RPMI8226 (cell line): ENCODE measurements at regions not wholly inside any gene's neighbourhood (a gene's known extent, or its start where the extent isn't known, plus 50 kb on each side); places are given as distances from the start of the nearest gene placed in this dataset.

ENCODE experiments used
- DNase-seq: peaks from one replicate; pipeline ENCODE4 v3.0.0-alpha.2; 2015

DNA sequence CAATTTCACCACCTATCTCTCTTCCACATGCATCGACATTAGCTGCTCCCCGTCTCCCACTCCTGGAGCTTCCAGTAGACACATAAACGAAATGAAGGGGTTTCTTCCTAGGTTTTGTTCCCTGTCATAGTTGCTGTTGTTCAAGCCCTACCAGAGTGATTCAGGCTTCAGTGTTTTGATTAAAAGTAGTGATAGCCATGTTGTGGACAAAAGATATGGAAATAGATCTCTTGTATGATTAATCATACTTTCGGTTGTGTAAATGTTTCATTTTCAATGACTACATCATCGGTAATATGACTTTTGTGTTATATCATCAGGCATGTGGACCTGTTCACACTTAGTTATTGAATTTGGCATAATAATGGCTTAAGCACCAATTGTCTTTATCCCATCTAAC, 96.5 kb upstream of the KLF3 start:
- no peak for DNase-seq

DNA sequence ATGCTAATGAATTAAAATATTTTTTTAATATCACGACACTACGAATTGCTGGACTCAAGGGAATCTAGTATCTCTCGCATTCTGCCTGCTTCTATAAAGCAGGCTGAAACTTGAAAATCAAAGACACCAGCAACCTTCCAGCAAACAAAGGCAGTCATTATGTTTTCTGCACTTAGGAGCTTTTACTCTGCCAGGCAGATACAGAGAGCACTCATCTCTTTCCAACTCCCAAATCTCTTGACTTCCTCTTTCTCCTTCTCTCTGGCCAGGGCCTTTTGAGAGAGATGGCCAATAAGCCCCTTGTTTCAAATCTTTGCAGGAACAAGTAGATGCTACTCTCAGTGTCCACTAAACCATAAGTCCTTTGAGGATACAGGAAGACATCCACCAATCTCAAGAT, 95.2 kb upstream of the KLF3 start:
- DNase-seq = no peak

DNA sequence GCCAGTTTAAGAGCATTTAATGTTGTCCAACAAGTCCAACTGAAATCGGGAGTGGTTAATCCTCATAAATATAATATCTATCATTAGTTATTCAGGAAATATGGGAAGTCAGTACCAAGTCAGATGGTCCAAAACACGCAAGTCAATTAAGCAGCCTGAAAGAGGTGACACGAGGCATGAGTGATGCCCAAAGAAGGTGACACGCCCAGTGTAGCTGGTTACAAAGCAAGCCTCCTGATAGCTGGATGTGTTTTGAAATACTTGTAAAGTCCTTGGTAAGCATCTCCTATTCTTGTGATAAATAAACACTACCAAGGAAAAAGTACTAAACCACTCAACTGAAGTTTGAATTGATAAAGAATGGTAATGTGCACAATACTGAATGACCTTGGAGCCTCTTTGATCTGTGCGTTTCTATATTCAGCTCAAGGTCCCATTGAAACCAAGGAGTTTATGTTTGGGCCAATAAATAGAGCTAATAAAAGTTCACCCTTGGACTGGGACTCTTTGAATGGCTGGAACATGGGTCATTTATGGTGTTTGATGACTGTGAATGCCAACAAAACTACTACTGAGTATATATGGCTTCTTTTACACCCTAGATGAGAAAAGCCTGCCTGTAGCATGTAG, 93.2 kb upstream of the KLF3 start:
- DNase-seq = no peak

DNA sequence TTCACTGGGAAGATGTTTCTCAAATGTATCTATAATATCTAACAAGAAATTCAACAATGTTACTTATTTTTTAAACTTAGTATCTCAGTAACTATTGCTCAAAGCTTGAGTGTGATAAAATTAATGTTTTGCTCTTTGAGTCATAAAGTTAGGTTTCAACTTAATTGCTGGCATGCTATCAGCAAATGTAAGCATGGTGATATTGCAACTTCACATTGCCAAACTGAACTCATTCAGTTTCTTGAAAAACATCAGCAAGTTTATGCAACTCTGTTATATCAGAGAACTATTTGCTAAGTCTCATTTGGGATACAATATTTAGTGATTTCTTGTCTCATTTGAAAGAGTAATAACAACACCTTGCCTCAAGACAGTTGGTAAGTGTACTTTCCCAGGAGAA, 91.2 kb upstream of the KLF3 start:
- no peak for DNase-seq

DNA sequence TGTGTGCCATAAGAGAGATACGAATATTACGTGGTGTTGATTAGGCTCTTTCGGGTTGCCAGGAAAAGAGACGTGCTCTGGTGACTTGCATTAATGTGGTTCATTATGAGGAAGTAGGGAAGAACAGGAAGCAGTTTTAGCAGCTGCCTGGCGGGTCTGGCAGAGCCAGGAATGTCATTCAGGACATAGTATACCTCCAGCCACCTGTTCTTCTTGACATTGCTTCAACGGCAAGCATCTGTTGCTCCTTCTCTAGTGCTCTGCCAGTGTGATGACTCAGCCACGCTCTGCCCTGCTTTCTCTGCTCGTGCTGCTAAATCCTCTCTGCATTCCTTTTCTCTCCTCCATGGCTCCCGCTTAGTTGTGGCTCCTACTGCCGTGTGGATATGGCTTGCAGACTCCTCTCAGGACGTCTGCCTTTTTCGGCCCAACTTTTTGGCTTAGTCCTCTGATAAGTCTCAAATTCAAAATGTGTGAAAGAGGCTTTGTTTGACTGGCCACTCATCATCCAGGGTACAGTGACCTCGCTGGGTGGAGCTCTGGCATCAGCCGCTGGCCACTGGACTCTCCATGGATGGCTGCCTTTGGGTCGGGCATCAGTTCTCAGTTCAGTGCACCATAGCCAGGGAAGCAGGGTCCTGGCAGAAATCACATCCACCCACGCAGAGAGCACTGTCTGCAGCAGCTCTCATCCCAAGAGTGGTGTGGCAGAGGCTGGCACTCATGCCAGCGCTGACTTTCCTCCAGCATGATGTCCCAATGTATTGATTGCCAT, 89.3 kb upstream of the KLF3 start:
- DNase-seq = no peak

DNA sequence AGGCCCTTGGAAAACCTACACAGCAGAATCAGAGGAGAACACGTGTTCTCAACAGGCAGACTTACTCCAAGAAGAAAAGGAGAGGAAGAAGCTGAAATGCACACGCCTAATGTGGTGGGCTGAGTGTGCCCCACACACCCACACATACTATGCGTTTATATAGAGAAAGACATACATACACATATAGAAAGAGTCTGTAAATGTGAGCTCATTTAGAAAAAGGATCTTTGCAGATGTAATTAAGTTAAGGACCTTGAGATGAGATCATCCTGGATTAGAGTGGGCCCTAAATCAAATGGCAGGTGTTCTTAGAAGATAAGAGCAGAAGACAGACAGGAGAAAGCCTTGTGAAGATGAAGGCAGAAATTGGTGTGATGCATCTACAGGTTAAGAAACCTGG, 87.2 kb upstream of the KLF3 start:
- DNase-seq = no peak

DNA sequence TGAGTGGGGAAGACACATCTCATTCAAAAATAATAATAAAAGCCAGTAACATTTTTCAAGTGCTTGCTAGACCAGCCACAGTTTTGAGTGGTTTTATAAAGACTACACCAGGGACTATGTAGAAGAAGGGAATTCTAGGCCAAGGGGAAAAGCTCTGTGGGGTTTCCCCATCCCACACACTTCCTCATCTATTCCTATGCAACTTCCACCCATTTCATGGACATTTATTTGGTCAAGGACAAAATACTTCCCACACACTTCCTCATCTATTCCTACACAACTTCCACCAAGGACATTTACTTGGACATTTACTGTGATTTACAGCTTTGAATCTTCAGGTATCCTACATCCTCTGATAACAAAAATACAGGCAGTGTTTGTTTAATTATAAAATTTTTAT, 86.5 kb upstream of the KLF3 start:
- DNase-seq = no peak

DNA sequence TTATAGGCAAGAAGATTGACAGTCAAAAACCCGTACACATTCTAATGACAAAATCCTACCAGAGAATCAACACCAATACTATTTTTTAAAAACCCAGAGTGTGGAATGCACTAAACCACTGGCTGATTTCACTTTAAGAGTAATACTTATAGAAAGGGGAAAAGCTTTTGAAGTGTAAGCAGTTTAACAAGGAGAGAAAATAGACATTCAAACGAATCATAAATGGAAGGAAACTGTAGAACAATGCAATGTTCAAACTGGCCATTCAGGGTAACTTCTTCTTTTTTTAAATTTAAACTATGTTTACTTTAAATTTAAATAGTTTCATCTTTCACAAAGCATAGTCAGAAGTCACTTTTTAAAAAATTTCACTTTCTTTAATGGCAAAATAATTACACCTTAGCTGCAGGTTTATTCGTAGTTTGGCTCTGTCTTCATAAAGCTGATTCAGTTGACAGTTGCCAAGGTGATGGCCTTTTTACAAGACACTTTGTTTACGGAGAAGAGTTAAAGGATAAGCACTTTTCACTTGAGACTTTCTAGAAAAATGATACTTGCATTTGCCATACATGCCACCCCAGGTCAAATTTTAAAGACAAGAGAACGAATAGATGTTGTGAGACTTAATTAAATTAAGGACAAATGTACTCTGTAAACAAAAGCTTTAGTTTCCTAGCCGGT, 82.4 kb upstream of the KLF3 start:
- DNase-seq = peak; percentile 50

DNA sequence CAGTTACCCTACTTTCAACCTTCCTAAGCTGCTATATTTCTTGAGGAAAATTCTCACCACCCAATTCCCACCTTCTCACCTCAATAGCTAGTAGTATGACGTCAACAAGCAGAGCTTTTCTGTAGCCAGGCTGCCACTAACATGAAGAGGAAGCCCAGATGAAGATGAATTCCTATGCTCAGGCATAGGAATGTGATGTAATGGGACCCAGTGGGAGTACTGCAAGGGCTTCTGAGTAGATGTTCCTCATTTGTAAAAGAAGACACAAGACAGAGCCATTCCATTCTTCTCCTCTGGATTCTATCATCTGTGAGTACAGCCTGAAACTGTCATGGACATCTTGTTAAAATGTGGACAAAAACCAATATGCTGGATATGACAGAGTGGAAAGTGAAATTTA, 81.6 kb upstream of the KLF3 start:
- no peak for DNase-seq

DNA sequence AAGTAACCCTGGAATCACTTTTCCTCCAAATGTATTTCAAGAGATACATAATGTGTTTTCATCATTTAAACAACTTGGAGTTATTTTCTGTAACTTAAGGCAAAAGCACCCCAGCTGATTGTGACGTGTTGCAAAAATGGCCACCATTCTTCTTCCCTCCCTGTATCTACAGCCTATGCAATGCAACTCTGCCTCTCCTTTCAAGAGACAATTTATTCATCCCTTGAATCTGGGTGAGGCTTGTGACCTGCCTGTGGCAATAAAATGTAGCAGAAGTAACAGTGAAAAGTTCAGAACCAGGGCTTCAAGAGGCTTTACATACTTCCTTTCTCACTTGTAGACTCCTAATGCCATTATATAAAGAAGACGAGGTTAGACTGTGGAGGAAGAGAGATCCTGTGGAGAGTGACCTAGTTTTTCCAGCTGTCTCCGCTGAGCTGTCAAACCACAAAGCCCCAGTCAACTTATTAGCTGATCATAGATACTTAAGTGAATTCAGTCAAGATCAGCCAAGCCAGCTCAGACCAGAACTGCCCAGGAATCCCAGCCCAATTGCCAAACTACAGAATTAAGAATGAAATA, 81.0 kb upstream of the KLF3 start:
- no peak for DNase-seq

DNA sequence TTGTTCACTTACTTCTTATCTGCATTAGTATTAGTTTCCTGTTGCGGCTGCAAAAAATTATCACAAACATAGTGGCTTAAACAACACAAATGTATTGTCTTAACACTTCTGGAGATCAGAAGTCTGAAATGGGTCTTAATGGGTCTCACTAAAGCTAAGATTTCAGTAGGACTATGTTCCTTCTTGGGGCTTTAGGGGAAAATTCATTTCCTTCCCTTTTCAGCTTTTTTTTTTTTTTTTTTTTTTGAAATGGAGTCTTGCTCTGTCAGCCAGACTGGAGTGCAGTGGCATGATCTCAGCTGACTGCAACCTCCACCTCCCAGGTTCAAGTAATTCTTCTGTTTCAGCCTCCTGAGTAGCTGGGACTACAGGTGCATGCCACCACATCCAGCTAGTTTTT, 78.1 kb upstream of the KLF3 start:
- DNase-seq = no peak

DNA sequence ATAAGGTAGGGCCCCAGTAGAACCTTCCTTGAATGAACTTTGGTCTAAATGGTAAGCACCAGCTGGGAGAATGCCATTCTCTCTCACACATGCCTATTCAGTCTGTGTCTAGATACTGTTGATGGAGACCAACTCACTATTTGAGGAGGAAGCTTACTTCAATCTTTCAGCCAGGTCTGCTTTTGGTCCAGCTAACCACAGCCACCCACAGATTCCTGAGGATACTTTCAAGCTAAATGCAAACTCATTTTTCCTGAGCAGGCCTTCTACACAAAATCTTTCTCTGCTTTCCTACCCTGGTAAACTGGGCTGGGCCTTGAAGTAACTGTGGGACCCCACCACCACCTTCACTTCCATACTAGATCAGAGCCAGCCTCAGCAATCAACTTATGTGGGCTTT, 76.9 kb upstream of the KLF3 start:
- no peak for DNase-seq

DNA sequence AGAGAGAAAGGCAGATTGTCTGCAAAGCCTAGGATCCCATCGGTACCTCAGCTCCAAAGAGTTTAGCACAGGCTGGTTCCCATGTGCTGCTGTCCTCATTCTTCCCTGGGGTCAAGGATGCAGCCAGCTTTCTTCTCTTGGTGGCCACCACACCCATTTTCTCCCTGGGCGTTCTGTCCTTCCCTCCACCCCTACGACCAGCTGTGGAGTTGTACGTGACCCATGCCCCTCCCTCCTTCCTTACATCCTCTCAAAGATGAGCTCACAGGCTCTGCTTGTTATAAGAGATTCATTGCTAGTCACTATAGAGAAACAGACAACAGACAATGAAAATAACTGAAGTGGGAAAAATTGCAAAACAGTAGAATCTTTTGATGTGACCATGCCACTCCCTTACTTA, 74.0 kb upstream of the KLF3 start:
- DNase-seq = no peak

DNA sequence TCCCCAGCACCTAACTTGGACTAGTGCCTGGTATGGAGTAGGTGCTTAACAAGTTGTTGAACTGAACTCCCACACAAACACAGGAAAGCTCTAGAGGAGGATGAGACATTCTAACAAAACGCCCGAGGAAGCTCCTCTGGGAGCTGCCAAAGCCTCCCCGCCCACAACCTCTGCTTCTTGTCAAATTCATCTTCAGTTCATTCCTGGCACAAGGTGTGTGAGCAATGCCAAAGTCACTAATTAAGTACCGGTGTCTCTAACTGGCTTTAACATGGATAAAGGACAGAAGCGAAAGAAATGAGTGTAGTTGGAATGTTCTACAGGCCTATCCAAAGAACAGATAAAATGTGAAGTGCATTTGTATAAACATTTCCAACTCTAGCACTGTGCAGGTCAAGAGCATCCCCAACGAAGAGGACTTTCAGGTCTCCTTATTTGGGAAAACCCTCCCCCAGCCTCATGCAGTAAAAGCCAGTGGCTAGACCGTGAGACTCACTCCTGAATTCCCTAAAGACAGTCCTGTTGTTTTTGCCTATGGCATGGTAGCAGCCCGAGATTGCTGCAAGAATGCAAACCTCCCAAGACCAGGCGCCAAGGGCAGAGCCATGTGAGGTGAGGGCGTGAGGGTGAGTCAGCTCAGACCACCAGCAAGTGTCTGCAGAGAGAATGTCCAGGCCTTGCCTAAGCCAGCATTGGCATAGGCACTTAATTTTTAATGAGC, 72.2 kb upstream of the KLF3 start:
- DNase-seq = no peak

DNA sequence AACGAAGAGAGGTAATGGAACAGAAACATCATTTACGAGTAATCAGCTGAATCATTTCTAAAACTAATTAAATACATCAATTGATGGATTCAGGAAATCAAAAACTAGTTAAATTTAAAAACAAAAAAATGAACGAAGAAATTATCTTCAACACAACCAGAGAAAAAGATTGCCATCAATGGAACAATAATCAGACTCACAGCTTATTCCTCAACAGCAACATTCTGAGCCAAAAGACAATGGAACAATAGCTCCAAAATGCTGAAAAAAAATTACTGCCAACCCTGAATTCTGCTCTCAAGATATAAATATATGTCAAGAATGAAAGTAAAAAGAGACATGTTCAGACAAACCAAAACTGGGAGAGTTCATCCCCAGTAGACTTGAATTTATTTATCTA, 65.5 kb upstream of the KLF3 start:
- DNase-seq = no peak

DNA sequence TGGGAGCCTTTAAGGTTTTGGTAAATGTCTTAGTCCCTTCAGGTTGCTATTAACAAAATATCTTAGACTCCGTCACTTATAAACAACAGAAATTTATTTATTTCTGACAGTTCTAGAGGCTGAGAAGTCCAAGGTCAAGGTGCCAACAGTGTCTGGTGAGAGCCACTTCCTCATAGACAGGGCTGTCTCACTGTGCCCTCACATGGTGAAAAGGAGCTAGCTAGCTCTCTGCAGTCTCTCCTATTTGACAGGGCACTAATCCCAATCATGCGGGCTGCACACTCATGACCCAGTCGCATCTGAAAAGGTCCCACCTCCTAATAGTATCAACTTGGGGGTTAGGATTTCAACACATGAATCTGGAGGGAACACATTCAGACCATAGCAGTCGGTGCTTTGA, 63.4 kb upstream of the KLF3 start:
- peak; percentile 35 for DNase-seq

DNA sequence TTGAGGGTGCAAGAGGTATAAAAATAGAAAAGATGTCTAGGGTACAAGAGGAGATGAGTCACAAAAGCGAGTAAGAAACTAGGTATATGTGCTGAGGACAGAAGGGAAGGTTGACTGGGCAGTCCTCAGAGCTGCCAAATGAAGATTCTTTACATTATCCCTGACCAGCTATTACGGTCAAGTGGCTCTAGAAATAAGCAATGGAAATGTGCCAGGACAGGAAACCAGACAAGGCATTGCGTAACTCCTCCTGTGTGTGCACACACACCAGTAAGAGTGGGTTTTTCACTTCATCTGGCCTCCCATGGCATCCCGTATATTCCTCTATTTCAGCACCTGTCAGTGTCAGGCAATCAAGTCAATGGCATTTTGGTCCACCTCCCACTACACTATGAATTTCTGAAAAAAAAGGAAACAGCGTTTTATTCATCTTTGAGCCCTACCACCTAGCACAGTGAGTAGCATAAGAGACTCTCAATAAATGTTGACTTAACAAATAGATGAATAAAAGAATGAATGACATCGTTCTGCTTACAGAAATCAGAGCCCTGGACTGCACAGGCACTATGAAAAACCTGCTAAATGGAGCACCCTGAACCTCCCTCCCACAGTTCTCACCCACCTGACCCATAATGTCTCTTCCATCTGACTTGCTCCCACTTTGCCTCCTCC, 62.6 kb upstream of the KLF3 start:
- peak; percentile 42 for DNase-seq

DNA sequence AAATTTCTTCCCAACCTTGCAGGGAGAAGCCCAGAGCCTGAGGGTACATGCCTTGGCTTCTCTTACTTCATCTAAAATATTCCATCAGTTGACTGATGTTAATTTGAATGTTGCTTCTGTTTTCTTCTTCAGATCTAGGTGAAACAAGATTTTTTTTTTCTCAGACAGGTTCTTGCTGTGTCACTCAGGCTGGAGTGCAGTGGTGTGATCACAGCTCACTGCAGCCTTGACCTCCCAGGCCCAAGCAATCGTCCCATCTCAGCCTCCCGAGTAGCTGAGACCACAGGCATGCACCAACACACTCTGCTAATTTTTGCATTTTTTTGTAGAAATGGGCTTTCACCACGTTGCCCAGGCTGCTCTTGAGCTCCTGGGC, 62.1 kb upstream of the KLF3 start:
- no peak for DNase-seq

DNA sequence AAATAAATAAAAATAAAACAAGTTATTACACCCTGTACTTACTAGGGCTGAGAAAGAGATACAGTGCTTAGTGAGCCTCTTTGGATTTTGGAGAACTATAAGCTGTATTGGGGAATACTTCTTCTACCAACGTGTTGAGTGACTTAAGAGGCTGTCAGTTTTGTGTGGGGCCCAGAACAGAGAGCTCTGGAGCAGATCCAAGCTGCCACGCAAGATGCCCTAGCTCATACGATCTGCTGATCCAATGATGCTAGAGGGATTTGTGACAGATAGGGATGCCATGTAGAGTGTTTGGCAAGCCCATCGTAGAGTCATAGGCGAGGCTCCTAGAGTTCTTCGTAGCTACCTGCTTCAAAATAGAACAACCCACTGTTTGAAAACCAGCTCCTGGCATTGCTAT, 60.3 kb upstream of the KLF3 start:
- no peak for DNase-seq

DNA sequence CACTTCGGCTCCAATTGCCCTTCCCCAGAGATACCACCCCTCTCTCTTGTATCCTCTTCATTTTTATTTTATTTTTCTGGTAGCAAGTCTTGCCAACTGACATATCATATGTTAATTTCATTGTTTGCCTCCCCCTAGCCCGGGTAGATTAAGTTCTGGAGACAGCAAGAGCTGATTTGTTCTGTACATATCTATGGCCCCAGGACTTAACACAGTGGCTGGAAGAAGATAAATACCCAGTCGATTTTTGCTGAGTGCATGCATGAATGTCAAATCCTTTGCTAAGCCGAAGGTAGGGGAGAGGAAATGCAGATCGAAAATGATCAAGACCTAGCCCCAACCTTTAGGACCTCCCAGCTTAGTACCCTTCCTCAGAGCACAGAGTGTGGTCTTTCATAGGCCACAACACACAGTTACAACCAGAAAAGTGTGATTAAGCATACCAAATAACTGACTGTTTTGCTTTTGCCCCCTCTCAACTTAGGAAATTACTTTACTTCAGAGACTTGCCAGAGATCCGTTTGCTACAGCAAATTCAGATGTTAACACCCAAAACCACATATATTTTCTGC, 58.7 kb upstream of the KLF3 start:
- DNase-seq = no peak

DNA sequence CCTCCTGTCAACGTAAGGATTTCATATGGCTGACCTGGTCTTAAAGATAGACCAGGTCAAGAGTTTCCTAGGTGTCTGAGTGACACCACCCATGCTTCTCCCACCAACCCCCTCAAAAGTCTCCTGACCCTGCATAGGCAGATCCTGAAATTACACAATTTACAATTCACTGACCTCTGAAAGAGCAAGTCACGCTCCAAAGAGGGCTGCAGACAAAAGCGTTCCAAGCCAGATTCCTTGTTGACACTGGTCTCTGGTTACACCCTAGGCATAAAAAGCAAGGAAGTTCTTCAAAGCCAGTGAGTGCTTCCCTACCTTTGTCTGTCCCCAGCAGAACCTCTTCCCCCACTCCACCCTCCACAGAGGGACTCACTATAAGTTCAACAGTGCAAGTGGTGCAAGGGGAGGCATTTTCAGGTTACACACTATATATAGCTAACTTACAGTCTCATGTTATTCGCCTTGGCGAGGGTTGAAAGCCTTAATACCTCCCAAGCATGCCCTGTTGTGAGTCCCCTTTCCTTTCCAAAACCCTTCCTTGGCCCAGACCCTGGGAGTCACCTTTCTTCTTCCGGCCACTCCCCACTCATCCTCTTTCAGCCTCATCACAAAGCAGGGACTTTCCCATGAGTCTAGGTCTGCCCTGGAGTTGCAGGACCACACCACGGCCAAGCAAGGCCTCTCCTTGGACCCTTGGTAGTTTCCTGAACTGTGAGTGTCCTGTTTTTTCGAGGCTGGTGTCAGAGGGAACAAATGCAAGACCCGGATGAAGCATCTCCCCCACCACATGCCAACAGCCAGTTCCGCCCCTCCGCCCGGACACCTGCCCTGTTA, 58.0 kb upstream of the KLF3 start:
- no peak for DNase-seq

DNA sequence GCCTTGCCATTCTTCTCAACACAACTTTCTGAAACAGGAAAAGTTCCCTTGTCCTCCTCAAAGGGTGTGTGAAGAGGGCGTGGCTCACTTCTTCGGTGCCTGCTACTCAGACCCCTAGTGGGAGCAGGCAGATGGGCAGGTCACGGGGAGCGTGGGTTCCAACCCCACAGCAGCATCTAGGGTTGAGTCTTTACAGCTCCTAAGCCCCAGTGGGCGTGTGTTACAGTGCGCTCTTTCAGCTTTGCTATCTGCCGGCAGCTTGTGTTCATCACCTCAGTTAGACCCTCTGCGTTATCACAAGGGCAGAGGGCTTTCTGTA, 57.5 kb upstream of the KLF3 start:
- DNase-seq = no peak
